SKM-1 (cell line): ENCODE measurements at regions not wholly inside any gene's neighbourhood (a gene's known extent, or its start where the extent isn't known, plus 50 kb on each side); places are given as distances from the start of the nearest gene placed in this dataset.

Experiments used
- DNase-seq: peaks from one replicate; lab custom pipeline; 2025; ENCODE audit not compliant: unreplicated experiment; lab: John Stamatoyannopoulos, UW

DNA sequence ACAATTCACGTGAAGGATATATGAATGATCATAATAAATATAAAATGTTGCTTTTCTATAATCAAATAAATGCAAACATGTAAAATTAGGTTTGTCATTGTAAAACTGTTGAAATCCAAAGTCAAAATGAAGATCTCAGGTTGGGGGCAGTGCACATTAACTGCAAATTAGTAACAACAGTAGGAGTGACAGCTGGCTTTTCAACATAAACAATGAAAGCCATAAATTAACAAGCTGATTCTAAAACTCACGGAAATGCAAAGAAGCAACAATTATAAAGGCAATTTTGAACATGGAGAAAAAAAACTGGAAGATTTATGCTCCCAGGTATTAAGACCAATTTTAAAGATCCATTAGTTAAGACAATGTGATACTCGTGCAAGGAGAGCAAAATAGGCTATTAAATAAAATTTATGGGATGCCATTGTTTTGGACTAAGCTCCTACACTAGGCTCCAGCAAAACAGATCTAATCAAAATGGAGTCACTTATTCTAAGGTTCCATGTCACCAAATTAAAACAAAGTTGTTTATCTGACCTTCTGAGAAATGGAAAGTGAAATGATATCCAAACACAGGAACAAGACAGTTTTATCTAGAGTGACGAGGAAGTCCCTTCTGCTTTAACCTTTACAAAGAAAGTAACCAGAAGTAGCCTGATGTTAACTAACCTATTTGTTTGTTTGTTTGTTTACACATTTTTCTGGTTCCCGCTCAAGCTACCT, 770.8 kb downstream of the EPHA7 start:
- DNase-seq = no peak

DNA sequence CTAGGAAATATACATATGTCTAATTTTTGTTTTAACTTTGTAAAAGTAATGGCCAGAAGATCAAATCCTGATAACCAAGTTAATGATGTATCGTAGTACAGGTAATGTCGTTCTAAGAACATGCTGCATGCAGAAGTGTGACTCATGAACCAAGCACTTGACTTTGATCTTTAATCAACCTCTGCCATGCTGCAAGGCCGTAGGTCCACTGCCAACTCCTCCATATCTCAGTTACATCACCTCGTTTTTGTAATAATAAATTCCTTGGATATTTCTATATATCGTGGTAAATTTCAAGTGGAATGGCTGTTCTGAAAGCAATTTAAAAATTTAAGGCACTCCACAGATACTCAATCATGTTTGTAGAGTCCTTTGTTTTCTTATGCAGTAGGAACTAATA, 771.7 kb downstream of the EPHA7 start:
- DNase-seq = no peak

GRCh38 chr6:92644104-92644791, 775.1 kb downstream of the EPHA7 start:
- peak; percentile 61 for DNase-seq

GRCh38 chr6:92635553-92636153, 783.7 kb downstream of the EPHA7 start:
- no peak for DNase-seq

- no peak for DNase-seq
Observed at GRCh38 chr6:92634561-92634960, 784.8 kb downstream of the EPHA7 start.

GRCh38 chr6:92623431-92623830, 795.9 kb downstream of the EPHA7 start:
- no peak for DNase-seq

- DNase-seq = no peak
Observed at GRCh38 chr6:92617721-92618120, 801.6 kb downstream of the EPHA7 start.

GRCh38 chr6:92608751-92609150, 810.6 kb downstream of the EPHA7 start:
- DNase-seq = no peak

- no peak for DNase-seq
Observed at GRCh38 chr6:92593201-92593600, 826.2 kb downstream of the EPHA7 start.

DNA sequence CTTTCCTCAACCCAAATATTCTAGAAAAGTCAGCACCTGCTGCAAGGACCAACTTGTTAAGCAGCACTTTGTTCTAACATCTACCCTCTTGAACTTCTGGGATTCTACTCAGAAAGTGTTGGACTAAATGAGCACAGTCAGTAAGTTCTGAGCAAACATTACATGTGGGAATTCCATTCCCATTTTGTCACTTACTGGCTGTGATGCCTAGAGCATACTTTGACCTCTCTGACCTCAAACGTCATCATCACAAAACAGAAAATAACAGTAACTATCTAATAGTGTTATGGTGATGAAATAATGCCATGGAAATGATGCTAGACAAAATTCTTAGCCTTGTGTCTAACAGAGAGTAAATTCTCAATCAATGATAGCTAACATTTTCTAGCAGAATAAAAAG, 829.4 kb downstream of the EPHA7 start:
- no peak for DNase-seq

DNA sequence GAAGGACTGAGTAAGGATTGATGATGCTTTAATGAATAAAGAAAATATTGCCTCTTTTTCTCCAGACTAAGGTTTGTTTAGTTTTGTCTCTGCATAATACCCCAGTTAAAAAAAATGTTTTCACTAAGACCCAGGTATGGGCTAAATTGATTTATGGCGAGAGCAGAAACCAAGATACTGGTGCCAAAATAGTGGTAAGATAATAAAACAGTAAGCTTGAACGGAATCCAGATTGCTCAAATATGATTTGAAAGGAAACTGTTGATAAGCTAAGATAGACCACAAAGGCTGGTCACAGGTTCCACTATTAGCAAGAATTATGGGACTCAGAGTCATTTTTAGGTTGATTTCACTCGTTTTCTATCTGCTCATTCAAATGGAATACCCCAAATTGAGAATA, 831.2 kb downstream of the EPHA7 start:
- DNase-seq = no peak

GRCh38 chr6:92587525-92587924, 831.8 kb downstream of the EPHA7 start:
- DNase-seq = no peak

DNA sequence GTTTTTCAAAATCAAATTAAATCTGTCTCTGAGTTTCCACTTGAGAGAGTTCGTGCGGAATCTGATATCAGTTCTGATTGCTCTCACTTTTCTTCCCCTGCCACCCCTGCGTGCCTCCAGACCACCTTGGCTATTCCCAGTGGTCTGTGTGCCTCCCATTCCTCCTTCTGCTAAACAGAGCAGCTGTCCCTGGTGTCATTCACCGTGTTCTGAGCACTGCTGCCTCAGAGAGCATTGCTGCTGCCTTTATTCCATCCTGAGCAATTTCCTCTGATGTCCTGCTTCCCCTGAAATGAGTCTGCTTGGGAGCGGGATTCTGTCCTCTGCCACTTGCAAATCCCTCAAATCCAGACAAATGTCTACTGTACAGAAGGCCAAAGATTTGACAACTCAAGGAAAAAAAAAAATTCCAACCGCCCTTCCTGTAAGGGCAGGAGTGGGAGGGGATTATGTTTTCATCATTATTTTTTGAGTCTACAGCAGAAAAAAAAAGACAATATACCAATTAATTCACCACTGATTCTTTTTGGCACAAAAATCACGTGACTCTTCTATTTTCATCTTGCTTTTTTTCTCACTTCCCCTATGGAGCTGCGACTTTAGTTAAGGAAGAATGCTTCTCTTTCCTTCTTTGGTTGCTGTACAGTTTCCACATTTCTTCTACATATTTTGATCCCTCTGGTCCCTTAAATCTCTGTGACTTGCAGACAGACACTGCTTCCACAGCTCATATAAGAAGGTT, 833.0 kb downstream of the EPHA7 start:
- DNase-seq = no peak

DNA sequence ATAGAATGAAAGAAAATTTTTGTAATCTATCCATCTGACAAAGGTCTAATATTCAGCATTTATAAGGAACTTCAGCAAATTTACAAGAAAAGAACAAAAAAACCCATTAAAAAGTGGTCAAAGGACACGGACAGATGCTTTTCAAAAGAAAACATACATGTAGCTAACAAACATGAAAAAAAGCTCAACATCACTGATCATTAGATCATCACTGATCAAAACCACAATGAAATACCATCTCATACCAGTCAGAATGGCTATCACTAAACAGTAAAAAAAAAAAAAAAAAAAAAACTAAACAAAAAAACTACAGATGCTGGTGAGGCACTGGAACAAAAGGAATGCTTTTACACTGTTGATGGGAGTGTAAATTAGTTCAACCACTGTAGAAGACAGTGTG, 837.1 kb downstream of the EPHA7 start:
- no peak for DNase-seq

GRCh38 chr6:92577077-92577719, 842.2 kb downstream of the EPHA7 start:
- no peak for DNase-seq

DNA sequence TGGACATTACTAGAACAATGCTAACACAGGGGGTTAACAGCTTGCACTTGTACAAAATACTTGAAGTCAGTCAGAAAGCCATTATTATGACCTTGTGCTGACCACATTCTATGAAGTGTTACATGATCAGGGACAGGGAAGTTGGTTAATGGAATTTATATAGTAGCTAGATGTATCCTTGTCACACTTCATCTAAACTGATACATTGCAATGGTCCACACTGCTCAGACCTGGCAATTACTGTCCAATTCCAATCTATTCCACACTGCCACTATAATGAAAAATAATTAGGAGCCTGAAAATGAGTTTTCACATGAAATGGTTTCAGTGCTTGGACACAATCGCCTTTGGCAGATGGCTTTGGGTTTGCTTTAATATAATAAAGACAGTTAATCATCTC, 850.8 kb downstream of the EPHA7 start:
- DNase-seq = no peak

DNA sequence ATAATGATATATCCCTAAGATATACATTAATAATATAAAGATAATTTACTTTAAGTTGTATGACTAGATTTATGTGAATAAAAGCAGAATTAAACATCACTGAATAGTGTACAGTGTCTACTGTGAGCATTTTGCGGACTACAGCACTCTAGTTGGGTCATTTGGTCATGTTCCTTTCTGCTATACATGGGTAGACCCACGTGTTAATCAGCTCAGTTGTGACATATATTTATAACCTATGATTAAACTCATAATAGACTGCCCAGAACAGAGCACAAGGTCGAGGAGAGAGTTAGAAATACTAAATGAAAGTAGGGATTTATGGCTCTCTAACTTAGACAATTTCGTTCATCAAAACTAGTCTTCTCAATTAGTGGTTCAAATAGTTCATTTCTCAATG, 852.7 kb downstream of the EPHA7 start:
- no peak for DNase-seq

DNA sequence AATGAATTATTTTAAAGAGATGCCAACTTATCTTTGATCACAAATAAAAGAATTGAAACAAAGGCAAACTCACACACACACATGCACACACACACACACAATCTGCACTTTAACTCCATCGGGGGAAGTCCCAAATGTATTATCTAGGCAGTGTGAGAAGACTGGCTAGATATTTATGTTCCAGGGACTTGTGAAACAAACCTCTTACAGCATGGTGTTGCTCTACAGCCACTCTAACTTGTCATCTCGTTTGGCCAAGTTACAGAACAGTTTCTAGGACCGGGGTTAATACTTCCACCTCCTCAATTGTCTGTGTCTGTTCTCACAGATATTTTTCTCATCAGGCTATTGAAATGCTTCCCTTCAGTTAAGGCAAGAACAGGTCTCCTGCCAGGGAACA, 855.0 kb downstream of the EPHA7 start:
- DNase-seq = no peak

- peak; percentile 42 for DNase-seq
Observed at GRCh38 chr6:92559611-92560010, 859.7 kb downstream of the EPHA7 start.

DNA sequence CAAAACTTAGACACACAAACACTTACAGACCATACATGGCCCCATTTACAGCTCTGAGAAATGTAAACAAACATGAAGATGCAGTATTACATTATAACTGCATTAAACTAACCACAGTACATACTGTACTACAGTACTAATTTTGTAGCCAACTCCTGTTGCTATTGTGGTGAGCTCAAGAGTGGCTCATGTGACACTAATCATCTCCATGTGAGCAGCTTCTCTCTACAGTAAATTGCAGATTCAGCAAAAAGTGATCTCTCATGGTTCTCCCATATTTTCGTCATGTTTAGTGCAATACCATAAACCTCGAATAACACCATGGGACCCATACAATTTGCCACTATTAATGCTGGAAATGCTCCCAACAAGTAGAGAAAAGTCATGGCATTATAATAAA, 860.4 kb downstream of the EPHA7 start:
- no peak for DNase-seq

GRCh38 chr6:92550501-92550900, 868.9 kb downstream of the EPHA7 start:
- no peak for DNase-seq
